ENCODE measurements at regions not wholly inside any gene's neighbourhood (a gene's known extent, or its start where the extent isn't known, plus 50 kb on each side); places are given as distances from the start of the nearest gene placed in this dataset.
A peak's percentile ranks its signal among the peaks of the same experiment; 100 is the strongest.

- H3K4me1 Mint-ChIP-seq: peaks cover 6% of the 10 kb centered on the region; the same call in 2 of the 3 replicates
- H3K27ac ChIP-seq (ENCODE audit: low read depth): no peak overlapping the region
- peak; percentile 80 for ATAC-seq
Measured at GRCh38 chr10:29392376-29393021, 103.6 kb downstream of the LYZL1 start.

More at GRCh38 chr10:29392376-29393021, 103.6 kb downstream of the LYZL1 start:
- H3K36me3 ChIP-seq (ENCODE audit: insufficient read depth): no peaks in the 10 kb centered on the region
- no peak overlapping the region for H3K4me2 ChIP-seq
- Mint-ChIP-seq H3K9me3 (no peaks in the 10 kb centered on the region), H3K4me3 (no peak overlapping the region), H3K36me3 (ENCODE audit: low read depth) (no peaks in the 10 kb centered on the region), H3K27ac (no peak overlapping the region), H3K27me3 (ENCODE audit: insufficient read depth, low read depth, poor library complexity) (peaks cover 2% of the 10 kb centered on the region)
- H3F3A ChIP-seq (replicated peaks; ENCODE audit: low read depth): no peaks in the 10 kb centered on the region
- H3K9me2 ChIP-seq (ENCODE audit: insufficient read depth): no peaks in the 10 kb centered on the region
- no peaks in the 10 kb centered on the region; the same call in 1 of the 2 replicates for H3K4me1 ChIP-seq (ENCODE audit: insufficient read depth)
- no peak overlapping the region for H3K4me3 ChIP-seq
- TF ChIP-seq ZNF462 (CRISPR knock-in tag; IDR thresholded peaks at IDR 0.05) (no peak), CTCF (conservative IDR thresholded peaks at IDR 0.05; ENCODE audit: low read depth in 2 of 2) (peak; percentile 81 to 90)
- no peaks in the 10 kb centered on the region for H4K20me1 ChIP-seq (replicated peaks; ENCODE audit: insufficient read depth)
- H3K79me2 ChIP-seq (replicated peaks; ENCODE audit: insufficient read depth): no peaks in the 10 kb centered on the region
- peak; percentile 82 for DNase-seq (ENCODE audit: low spot score)
- H2AFZ ChIP-seq: no peak overlapping the region
- H3K27me3 ChIP-seq (ENCODE audit: insufficient read depth): no peaks in the 10 kb centered on the region
